AG04449 (cell line): ENCODE measurements at regions not wholly inside any gene's neighbourhood (a gene's known extent, or its start where the extent isn't known, plus 50 kb on each side); places are given as distances from the start of the nearest gene placed in this dataset.

Experiments used
- CTCF ChIA-PET: fragments of 350-600 bp; formaldehyde crosslinking; extraction: SDS; loops from one replicate; lab custom pipeline; 2021; ENCODE audit warnings: antibody characterized with exemption; lab: Yijun Ruan, JAX
- POLR2A ChIA-PET: fragments of 400-600, 350-600 bp; formaldehyde crosslinking; extraction: SDS; loops from one replicate; lab custom pipeline; 2020; ENCODE audit warnings: antibody characterized with exemption, inconsistent platforms; lab: Yijun Ruan, JAX
- DNase-seq: peaks from one replicate; pipeline ENCODE4 v3.0.0-alpha.2; 2010; ENCODE audit warnings: low read depth, low spot score
- H3K4me3 ChIP-seq: 2 replicates; pipeline ENCODE4 v1.5.1; 2011; ENCODE audit warnings: low read depth, mild to moderate bottlenecking, control low read depth, low read length
- TF ChIP-seq, protein P1 (sequence below): IDR thresholded peaks from one replicate; pipeline ENCODE4 v1.5.1; 2011; ENCODE audit warnings: mild to moderate bottlenecking, moderate library complexity, low read length, control low read depth, inconsistent platforms; ENCODE audit not compliant: insufficient read depth; ENCODE audit errors: missing control alignments

DNA sequence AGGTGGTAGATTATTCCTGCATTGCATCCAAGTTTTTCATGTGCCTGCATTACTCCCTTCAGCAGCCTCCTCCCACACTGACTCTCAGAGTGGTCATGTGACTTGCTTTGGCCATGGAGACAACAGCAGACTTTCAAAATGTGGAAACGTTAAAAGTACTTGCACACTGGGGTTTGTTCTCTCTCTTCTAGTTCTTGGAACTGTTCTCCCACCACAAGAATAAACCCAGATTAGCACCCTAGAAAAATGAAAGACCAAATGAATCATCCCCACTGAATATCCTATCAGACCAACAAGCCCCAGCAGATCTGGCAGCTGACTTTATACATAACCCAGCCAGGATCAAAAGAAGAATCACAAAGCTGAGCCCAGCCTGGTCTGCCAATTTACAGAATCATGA lies 398.5 kb downstream of the VPS13C start:
- ChIA-PET CTCF (no interaction called here), POLR2A (no interaction called here)
- H3K4me3 ChIP-seq: no peak overlapping the region
- TF ChIP-seq, protein P1, sequence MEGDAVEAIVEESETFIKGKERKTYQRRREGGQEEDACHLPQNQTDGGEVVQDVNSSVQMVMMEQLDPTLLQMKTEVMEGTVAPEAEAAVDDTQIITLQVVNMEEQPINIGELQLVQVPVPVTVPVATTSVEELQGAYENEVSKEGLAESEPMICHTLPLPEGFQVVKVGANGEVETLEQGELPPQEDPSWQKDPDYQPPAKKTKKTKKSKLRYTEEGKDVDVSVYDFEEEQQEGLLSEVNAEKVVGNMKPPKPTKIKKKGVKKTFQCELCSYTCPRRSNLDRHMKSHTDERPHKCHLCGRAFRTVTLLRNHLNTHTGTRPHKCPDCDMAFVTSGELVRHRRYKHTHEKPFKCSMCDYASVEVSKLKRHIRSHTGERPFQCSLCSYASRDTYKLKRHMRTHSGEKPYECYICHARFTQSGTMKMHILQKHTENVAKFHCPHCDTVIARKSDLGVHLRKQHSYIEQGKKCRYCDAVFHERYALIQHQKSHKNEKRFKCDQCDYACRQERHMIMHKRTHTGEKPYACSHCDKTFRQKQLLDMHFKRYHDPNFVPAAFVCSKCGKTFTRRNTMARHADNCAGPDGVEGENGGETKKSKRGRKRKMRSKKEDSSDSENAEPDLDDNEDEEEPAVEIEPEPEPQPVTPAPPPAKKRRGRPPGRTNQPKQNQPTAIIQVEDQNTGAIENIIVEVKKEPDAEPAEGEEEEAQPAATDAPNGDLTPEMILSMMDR: no peak
- no peak for DNase-seq

DNA sequence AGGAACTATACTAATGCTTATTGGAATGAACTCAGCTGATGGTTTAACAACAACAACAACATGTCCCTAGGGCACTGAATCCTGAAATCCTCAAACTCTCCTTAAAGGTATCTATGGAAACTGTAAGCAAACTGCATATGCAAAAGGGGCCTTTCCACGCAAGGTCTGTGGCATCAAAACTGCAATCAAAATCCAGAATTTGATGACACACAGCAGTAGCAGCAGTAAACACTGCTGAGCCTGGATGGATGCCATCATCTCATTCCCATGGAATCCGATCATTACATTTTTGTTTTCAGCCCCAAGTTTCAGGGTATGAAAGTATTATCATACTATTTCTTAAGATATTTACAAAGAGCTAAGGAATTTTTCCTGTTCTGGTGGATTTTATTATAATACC lies 399.7 kb downstream of the VPS13C start:
- ChIA-PET CTCF (interaction anchor here (0.6 kb wide), 1 partner anchor 465 kb away, joined by 4 read pairs; no protein-coding TSS in a partner anchor), POLR2A (no interaction called here)
- no peak for DNase-seq
- H3K4me3 ChIP-seq: no peak overlapping the region
- TF ChIP-seq, protein P1: no peak

DNA sequence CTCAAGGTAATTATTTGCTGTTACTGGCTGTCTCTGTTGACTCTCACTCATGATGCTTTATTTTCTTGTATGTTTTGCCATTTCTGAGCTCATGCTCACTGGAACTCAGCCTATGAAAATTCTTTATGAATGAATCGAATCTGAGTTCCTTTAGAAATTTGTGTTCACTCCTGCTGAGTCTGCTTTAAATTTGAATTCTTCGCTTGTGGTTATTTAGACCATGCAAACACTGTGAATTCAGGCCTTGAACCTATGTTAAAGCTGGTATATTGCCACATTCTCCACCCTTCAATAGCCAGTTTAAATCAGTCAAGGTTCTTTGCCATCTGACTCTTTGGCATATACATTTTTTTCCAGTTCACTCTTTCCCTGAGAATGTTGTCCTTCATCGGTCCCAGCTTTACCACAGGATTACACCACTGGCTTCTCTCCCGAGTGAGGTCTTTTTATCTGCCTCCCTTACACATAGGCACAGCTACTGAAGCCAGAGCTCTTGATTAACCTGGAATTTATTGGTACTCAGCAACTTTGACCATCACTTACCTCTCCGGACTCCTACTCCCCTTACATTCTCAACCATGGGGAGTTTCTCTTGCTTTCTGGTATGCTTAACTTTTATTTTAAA lies 400.6 kb downstream of the VPS13C start:
- H3K4me3 ChIP-seq: no peak overlapping the region
- CTCF ChIA-PET: no interaction called here
- POLR2A ChIA-PET: no interaction called here
- no peak for DNase-seq
- TF ChIP-seq, protein P1: no peak

DNA sequence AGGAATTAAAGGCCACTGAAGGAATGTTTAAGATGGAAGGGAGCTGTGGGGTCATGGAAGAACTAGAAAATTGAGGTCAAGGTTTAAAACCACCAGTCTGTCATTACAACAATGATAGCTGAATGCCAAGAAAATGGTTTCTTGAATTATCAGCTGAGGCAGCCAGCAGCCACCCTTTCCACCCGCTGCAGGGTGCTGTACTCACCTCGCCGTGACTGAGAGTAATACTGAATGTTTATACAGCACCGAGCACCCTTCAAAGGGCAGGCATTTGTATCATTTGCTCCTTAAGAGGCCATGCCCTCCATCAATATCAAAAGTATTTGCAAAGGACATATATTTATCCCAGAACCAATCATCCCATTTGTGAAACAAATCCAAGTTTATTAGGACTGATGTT lies 402.8 kb downstream of the VPS13C start:
- ChIA-PET CTCF (no interaction called here), POLR2A (no interaction called here)
- TF ChIP-seq, protein P1: no peak
- H3K4me3 ChIP-seq: no peak overlapping the region
- no peak for DNase-seq

DNA sequence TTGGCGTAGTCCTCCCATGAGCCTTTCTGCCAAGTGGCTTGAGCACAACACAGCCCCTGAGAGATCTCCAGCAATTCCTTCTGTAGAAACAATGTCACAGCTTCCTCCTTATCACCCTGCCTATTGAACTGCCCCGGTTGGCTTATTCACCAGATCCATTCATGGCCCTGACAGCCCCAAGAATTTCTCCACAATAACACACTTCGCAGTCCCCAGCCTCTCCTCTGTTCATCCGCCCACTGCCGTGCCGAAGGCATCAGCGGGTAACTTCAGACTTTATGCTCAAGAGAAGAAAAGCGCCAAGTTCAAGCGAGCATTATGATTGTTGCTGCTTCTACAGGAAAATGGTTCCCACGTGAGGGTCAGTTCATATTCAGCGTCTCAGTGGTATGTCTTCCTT lies 403.9 kb downstream of the VPS13C start:
- H3K4me3 ChIP-seq: no peak overlapping the region
- ChIA-PET CTCF (no interaction called here), POLR2A (no interaction called here)
- TF ChIP-seq, protein P1: no peak
- no peak for DNase-seq

DNA sequence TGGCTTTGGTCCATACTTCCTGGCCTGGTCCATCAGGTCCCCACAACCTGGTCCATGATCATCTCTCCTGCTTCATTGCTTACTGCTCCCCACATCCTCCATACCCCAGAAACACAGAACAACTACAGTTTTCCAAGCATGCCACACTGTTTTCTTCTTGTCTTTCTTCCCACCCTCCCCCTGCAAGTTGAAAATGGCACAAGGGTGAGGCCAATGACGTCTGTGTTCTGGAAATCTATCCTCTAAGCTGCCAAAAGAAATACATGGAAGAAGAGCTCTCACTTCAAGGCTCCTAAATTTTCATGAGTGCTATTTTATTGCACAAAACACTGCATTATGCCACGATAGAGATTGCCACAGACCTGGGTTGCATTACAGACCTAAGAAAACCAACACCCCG lies 404.4 kb downstream of the VPS13C start:
- H3K4me3 ChIP-seq: no peak overlapping the region
- no peak for DNase-seq
- TF ChIP-seq, protein P1: no peak
- ChIA-PET CTCF (no interaction called here), POLR2A (no interaction called here)
